Stimulated activated CD8-positive, alpha-beta memory T cell treated with anti-CD3 and anti-CD28 coated beads, Interleukin-7, amount 100 ng/mL, for 24 hours (primary cell): ENCODE measurements at regions not wholly inside any gene's neighbourhood (a gene's known extent, or its start where the extent isn't known, plus 50 kb on each side); places are given as distances from the start of the nearest gene placed in this dataset.

Source experiments
- DNase-seq: peaks from one replicate; pipeline ENCODE4 v3.0.0-alpha.2; 2020; ENCODE audit warnings: low read depth

DNA sequence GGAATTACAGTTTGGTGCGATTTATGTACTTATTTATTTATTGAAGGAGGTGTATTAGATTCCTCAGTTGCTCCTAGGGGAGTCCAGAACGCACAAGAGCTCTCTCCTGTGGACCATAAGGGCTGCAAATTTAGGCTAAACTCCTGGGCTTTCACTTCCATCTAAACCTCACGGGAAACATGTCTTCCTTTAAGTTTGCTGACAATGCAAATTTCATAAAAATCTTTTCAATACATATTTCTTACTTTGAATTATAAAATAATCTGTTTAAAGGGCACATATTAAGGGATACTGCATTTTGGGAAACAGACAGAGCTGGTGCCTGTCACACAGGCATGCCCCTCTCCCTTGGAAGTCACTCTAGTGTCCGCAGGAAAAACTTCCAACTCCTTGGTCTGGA, 438.0 kb upstream of the CPEB2 start:
- DNase-seq = no peak

GRCh38 chr4:14566518-14566917, 435.8 kb upstream of the CPEB2 start:
- no peak for DNase-seq

DNA sequence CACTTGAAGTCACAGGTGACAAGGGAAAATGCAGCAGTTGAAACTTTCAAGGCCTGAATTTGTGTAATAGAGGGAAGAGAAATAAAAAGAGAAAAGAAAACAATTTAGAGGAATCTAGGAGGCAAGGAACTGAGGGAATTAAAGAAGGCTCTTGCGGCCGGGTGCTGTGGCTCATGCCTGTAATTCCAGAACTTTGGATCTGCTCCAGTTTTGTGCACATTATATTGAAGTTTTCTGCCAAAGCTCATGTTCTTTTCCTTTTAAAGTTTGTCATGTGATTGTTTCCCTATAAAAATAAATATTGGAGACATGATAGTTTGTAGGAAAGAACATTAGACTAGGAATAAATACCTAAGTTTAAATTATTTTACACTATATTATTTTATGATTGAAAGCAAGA, 433.9 kb upstream of the CPEB2 start:
- DNase-seq = no peak

DNA sequence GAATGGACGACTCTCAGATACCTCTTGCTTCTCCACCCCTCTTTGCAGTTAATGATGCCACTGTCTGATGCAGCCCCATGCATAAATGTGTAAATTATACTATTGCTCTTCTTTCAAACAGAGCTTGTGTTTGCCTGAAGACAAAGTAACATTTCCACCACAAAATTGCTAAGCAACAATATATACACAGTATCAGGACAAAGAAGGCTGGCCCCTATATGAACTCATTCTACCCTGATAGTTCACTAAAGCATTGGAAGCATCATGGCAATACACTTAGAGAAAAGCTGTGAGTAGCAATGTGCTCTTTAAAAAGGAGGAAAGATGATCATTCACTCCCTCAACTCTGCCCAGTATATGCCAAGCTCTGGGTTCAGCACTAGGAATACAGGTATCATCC, 427.0 kb upstream of the CPEB2 start:
- DNase-seq = no peak

DNA sequence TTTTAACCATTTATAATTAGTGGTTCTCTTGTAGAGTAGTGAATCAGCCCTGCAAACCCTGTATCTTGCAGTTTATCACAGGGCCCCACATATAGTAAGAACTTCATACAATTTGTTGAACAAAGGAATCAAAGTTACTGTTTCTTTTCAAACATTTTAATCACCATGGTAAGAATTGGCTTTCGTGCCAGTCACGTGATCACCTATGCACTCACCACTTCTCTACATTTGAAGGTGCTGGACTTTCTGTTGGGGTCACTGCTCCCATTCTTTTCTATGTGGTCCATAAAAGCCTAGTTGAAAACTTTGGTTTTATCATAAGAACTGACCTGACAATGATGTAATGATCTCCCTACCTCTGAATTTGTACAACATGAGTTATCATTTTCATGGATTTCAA, 426.4 kb upstream of the CPEB2 start:
- DNase-seq = no peak

- DNase-seq = no peak
Observed at GRCh38 chr4:14580061-14580460, 422.2 kb upstream of the CPEB2 start.

DNA sequence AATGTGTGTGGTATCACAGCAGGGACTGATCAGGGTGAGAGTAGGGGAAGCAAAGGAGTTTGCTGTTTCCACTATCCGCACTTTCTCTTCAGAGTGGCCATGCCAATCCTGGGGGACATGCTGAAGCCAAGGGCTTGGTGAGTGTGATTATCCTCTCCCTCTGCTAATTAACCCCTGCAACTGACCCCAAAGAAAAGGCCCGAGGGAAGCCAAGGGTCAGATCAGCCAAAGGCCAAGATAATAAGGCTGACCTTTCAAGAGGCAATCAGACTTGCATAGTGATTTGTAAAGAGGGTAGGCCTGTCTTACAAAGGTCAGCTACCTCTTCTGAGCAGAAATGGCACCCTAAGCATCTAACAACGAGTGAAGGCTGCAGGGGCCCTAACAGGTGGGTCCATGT, 420.5 kb upstream of the CPEB2 start:
- DNase-seq = no peak

GRCh38 chr4:14582677-14583076, 419.6 kb upstream of the CPEB2 start:
- no peak for DNase-seq

- DNase-seq = no peak
Observed at GRCh38 chr4:14583331-14583730, 418.9 kb upstream of the CPEB2 start.

DNA sequence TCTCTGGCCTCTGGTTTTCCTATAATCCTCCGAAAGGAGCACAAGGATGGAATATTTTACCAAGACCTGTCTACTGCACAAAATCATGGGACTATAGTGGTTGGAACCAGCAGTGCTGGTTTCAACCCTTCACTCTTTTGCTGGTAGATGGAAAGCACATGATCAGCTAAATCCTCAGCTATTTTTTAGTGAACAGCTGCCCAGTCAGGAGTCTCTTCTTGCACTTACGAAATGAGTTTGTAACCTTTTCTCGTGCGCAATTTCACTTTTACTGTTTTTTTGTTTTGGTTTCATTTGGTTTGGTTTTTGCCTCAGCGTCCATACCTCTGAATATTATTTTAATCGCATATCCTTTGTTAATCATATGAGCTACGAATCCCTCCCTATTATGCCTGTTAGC, 418.5 kb upstream of the CPEB2 start:
- DNase-seq = no peak

- no peak for DNase-seq
Observed at GRCh38 chr4:14592950-14593349, 409.3 kb upstream of the CPEB2 start.

DNA sequence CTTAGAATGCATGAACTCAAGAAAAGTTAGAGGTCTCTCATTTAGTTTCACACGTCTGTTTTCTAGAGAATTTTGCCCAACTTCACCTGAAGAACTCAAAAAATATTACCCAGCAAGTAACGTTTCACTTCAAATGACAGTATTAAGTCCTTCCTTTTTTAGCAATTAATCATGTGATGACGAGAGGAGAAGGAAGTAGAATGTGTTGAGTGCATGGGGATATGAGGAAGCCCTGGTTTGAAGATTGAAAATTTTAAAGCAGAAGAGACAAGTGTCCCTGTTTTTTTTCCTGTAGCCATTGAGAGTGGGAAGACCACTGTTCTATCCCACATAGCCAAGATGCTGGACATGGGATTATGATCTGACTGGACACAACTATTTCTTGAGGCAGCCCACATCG, 406.3 kb upstream of the CPEB2 start:
- no peak for DNase-seq

DNA sequence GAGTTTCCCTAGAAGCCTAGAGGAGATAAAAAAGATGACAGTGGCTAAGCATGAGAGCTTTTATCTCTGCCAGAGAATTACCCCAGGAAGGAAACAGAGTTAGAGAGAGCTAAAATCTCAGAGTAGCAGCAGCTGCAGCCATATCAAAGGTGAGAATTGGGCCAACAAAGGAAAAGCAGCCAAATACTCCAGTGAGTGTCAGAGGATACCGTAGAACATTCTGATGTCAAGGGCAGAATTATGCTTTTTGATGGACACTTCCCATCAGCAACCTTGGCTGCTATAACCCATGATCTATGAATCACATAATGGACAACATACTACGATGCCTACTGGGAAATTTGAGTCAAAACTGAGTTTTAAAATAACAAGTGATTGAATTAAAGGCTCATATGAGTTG, 405.8 kb upstream of the CPEB2 start:
- DNase-seq = no peak

DNA sequence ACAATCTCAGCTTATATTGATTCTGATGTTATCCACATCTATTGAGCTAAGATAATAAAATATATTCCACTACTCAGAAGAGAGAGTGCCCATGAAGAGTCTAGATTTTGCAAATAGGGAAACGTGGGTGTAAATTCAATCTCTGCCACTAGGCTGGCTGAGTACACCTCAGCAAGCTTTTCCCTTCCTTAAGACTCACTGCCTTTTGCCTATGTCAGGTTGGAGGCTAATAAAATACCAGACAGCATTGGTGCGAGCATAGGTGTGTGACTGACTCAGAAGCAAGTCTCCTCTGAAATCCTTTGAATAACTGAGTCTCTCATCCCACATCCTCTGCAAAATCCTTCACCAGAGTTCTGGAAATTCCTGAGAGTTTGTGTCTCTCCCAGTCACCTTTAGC, 405.4 kb upstream of the CPEB2 start:
- DNase-seq = no peak

DNA sequence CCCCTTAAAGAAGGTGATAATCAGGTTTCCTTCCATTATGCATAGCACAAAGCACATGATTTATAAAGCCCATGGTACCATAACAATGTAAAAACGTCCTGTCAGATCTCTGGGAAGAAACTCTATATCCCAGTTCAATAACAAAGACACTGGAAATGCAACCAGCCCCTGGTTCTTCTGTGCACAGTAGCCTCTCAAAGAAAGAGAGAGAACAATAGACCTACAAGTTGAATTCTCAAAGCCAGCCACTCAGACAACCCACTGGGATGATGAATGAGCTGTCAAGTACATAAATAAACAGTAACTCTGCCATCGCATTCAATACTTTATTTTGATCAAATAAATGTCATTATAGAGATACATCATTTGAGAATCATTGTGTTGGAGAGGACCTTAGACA, 400.1 kb upstream of the CPEB2 start:
- DNase-seq = no peak

GRCh38 chr4:14607001-14607400, 395.3 kb upstream of the CPEB2 start:
- DNase-seq = no peak

DNA sequence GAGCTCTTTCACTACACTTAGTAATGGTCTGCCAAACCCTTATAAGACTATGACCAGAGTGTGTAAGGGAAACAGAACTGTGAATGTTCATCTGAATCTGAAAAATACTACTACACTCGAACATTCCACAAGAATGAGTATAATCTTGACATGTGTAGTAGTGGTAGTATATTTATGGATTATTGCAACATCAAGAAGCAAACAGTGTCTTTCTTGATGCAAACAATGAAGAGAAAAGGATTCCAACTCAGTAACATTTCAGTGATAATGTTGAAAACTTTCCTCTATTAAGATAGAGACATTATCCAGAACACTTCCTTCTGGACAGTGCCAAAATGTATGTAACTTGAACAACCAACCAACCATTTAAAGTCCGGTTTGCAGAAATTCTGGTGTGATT, 394.7 kb upstream of the CPEB2 start:
- DNase-seq = no peak

GRCh38 chr4:14608630-14609029, 393.7 kb upstream of the CPEB2 start:
- DNase-seq = no peak

DNA sequence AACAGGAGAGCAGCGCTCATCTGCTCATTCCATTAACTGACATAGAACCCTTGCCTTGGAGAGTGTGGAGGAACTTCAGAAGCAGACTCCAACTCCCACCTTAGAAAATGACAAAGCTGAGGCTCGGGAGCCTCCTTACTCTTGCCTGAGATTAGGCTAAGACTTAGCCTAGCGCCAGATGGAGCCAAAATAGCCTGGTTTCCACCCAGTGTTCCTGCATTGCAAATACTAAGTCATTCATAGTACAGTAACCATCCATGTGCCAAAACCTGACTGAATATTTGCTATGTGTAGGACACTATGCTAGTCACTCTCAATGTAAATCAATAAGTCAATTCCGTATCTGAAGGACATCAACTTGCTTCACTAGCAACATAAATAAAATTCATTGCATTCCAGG, 387.4 kb upstream of the CPEB2 start:
- no peak for DNase-seq

DNA sequence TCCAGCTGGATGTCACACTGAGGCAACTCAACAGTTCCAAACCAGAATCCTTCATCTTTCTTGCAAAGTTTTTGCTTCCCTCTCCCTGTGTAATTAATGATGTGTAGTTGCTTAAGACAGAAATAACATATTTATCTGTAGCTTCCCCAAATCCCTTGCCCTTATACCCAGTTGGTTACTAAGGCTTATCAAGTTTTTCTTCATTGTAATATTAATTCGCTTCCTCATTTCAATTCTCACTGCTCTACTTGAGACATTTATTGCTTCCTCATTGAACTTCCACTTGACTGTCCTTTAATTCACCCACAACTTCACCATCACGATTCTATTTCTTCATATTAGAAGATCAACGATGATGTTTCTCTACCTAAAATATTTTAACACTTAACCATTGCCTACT, 386.6 kb upstream of the CPEB2 start:
- DNase-seq = no peak

- no peak for DNase-seq
Observed at GRCh38 chr4:14620567-14621141, 381.6 kb upstream of the CPEB2 start.

DNA sequence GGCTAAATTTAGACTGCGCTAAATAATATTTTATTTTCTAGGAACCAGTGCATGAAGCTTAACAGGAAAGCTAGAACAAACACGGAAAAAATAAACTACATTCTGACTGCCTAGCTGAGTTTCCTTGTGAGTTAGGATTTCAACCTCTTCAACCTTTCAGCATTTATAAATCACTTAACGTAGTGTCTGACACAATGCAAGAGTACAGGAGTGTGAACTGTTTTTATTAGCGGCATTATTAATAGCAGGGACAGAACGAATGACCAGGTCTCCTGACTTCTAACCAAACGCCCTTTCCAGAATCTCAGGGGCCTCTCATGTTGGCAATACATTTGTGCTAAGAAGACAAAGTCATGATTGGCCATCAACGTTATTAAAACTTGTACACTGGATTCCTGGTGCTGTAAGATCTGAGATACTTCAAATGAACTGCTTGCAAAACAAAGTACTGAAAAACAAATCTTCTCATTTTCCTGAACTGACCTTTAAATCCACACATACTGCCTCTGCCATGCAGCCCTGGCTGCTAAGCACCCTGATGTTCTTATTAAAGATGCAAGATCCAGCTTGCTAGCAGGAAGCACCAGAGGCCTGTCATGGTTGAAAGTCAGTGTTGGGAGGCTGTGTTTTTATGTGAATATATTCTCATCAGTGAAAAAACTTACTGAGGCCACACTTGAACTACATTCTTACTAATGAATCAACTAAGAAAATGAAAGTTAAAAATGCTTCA, 380.4 kb upstream of the CPEB2 start:
- DNase-seq = no peak

- no peak for DNase-seq
Observed at GRCh38 chr4:14627038-14627437, 375.2 kb upstream of the CPEB2 start.

GRCh38 chr4:14631806-14632440, 370.4 kb upstream of the CPEB2 start:
- no peak for DNase-seq
